EL (cell line): ENCODE measurements at regions not wholly inside any gene's neighbourhood (a gene's known extent, or its start where the extent isn't known, plus 50 kb on each side); places are given as distances from the start of the nearest gene placed in this dataset.

Source experiments
- DNase-seq: peaks from one replicate; pipeline ENCODE4 v3.0.0-alpha.2; 2016

DNA sequence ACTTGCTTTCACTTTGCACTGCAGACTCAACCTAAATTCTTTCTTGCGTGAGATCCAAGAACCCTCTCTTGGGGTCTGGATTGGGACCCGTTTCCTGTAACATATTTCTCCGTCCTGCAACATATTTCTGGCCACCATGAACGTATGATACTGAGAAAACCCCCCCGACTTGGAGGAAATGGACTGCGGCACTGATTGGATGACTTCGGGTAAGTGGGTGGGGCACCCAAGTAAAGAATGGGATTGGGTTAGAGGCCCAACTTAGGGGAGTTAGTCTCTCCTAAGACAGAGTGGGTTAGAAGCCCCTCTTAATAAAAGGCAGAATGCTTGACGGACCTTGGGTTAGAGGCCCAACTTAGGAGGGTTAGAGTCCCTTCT, 690.4 kb downstream of the UQCRFS1 start:
- no peak for DNase-seq

GRCh38 chr19:28521614-28522544, 691.1 kb downstream of the UQCRFS1 start:
- DNase-seq, result no peak

DNA sequence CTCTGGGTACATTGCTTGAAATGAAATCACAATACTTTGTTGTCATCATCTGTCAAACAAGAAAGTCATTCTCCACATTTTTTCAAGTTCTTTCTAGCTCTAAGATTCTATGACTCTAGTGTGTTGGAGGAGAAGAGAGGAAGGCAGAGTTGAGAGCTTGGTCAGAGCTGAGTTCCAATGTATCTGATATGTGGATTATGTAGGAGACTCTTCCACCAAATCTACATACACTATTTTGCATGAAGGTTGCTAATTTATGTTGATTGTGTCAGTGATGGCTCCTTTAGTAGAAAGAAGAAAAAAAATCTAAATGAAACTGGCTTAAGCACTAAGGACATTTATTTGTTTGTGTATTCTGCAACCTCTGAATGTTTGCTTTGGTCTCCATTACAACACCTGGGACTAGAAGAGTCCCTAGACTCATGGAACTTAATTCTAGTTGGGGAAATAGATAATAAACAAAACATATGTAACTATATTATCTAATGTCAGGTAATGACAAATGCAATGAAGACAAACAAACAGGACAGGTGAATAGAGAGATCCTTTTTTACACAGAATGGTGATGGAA, 691.9 kb downstream of the UQCRFS1 start:
- no peak for DNase-seq

DNA sequence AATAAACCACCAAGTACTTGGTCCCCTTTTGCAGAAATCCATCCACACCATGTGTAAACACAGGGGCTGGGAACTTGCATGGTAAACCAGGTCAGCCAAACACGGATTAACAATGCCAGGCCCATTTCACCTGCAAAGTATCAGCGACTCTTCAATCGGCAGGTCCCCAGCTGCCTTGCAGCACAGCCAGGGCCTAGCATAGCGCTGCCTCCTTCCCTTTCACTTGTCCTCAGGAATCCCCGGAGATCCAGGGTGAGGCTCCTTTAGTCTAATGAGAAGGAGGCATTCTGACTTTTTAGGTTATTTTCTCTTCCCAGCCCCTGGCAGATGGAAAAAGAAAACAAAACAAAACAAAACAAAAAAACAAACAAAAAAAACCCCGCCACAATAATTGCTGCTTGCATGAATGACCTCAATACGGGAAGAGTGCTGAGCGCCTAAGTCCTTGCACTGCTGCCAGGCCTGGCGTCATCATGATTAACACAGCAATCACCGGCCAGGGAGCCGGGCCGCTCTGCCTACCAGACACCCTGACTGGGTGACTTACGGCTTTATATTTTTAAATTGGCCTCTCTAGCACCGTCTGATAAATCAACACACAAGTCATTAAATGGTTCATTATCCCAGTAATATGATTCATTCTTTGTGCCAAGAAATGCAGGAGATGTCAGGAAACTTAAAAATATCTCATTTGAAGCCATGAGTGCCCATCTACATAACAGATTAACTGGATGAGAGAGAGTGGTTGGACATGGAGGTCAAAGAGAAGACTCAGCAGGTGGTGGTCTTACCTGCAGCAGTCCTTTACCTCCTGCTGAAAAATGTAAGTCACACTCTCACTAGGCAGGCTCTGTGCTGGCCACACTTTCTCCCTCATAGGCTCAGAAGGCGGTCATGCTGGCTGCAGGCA, 692.7 kb downstream of the UQCRFS1 start:
- no peak for DNase-seq

DNA sequence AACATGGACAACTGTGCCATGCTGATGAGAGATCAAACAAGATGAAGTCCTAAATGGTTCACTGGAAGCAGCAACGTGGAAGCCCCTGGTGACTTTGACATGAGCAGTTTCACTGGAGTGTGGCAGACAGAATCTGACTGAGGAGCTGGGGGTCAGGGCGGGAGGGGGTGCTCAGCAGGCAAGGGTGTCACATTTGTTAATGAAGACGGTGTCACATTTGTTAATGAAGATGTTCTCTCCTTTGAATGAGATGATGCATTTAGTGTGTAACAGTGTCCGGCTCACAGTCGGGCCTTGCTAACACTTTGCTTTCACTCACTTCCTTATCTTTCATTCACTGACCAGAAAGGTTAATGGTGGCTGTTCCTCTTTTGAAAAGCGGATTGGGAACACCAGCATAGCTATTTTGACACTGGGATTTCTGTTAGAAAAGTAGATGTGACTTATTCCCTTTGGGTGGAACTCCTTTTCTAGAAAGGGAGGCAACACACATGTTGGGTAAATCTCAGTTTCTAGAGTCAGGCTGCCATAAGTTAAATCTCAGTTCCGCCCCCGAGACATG, 693.7 kb downstream of the UQCRFS1 start:
- no peak for DNase-seq

- DNase-seq, result no peak
These were observed 696.5 kb downstream of the UQCRFS1 start for GRCh38 chr19:28516415-28516872.

- DNase-seq, result no peak
These were observed 698.8 kb downstream of the UQCRFS1 start for GRCh38 chr19:28514166-28514565.

DNA sequence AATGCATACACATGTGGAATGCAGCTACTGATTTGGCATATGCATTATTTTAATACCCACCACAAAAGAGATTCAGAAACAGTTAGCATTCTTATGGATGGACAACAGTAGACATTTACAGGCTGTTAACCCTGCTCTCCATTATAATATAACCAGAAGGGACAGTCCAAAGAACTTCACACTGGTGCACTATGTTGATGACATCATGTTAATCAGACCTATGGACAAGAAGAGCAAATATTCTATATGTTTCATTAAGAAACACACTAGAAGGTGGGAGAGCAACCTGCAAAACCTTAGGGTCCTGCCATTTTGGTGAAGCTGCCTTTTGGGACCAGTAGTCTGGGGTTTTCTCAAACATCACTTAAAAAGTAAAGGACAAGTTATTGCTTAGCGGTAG, 701.3 kb downstream of the UQCRFS1 start:
- no peak for DNase-seq

- DNase-seq, result no peak
These were observed 703.7 kb downstream of the UQCRFS1 start for GRCh38 chr19:28509079-28509895.

DNA sequence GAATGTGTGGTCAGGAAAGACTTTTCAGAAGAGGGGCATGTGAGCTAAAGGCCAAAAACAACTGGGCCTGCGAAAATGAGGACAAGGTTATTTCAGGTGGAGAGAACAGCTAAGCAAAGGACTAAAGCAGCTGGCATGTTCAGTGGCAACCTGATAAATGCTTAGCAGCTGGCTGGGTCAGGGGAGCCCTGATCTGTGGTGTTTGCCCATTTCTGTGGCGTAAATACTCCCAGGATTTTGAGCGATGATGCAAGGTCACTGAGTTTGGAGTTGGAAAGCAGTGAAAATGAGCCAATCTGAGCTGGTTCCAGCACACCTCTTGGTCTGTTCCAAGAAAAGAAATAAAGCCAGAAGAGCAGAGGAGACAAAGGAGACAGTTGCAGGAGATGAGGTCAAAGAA, 704.3 kb downstream of the UQCRFS1 start:
- no peak for DNase-seq

GRCh38 chr19:28505933-28506332, 707.0 kb downstream of the UQCRFS1 start:
- no peak for DNase-seq

- DNase-seq, result no peak
These were observed 707.8 kb downstream of the UQCRFS1 start for GRCh38 chr19:28505134-28505533.

GRCh38 chr19:28504727-28505126, 708.2 kb downstream of the UQCRFS1 start:
- no peak for DNase-seq

DNA sequence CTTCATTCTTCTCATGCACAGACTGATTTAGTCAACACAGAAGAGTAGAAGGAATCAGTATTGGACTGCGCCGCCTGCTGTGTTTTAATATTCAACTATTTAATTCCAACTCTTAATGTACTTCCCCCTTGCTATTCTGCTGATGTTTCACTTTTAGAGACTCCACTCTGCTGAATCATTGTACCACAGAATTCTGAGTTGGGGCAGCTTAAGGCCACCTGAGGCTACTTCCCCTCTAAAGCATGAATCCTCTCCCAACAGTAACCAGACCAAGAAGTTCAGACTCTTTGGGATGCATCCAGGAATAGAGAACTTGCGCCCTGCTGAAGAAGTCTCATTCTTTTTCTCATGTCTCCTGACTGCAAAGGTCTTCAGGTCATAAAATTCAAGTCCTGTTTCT, 708.8 kb downstream of the UQCRFS1 start:
- DNase-seq, result no peak

DNA sequence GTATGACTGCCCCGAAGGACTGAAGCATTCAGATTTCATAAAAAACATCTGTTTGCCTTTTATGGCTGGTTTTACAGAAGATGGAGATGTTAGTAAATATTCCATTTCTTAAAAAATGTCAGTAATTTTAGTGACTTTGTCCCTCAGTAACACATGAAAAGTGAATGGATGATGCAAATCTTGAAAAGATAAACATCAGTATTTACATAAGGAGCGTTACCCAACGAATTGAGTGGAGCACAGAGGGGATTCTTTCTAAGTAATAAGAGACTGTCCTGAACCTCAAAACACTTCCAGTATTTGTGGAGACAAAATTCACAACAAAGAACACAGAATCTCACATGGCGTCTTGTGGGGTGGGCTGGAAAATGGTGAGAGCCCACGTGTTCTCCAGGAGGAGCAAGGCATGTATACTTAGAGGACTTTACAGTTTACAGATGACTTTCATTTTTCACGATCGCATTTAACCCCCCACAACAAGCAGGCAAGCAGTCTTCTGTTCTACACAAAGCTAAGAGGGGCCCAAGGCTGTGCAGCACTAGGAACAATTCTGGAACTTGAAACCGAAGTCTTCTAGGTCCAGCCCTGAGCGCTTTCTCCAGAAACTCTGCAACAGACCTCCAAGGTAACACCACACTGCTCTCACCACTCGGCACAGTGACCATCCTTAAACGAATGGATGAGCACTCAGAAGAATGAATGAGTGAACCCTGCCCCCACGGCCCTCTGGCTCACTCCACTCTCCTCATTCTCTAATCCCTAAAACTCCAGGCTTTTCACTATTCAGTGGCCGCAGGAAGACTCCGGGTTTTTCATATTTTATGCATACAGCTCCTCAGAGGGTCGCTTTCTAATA, 709.8 kb downstream of the UQCRFS1 start:
- no peak for DNase-seq

DNA sequence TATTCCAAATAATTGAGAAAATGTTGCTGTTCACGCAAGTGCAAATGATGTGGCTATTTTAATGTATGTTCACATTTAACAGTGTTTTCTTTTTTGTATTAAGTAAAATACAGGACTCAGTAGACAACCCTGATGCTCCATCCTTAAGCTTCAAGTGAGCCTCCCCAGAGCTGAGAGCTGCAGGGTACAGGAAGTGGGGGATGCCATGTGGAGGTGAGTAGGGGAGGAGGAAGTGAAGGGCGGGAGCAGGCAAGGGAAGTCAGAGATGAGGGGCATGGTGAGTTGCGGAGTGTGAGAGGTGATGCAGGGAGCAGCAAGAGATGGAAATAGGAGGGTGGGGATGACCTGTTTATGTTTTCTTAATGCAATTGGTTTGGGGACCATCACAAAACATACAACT, 711.0 kb downstream of the UQCRFS1 start:
- no peak for DNase-seq

- no peak for DNase-seq
These were observed 711.8 kb downstream of the UQCRFS1 start for GRCh38 chr19:28500982-28501630.

GRCh38 chr19:28500296-28500695, 712.7 kb downstream of the UQCRFS1 start:
- no peak for DNase-seq

DNA sequence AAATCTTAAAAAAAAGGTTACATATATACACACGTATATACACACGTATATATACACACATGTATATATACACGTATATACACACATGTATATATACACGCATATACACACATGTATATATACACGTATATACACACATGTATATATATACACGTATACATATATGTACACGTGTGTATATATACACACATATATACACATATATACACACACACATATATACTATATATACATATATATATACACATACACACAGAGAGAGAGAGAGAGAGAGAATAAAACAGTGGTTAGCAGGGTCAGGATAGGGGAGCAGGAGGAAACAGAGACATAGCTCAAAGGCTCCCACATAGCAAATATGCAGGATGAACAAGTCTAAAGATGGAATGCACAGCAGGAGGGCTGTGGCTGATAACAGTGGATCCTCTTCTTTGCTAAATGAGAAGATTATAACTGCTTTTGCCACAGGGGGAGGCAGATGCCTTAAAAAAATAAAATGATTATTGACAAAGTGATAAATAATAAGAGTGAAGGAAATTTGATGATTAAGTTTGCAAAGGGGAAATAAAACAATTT, 714.5 kb downstream of the UQCRFS1 start:
- DNase-seq, result no peak

DNA sequence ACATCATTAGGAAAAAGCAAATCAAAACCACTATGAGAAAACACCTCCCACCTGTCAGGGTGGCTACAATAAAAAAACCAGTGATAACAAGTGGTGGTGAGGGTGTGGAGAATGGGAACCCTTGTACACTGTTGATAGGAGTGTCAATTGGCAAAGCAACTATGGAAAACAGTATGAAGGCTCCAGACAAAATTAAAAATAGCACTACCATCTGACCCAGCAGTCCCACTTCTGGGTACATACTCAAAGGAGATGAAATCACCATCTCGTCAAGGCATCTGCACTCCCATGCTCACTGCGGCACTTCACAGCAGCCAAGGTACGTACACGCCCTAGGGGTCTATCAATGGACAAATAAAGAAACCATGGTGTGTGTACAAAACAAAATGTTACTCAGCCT, 715.1 kb downstream of the UQCRFS1 start:
- no peak for DNase-seq
